ENCODE measurements at regions not wholly inside any gene's neighbourhood (a gene's known extent, or its start where the extent isn't known, plus 50 kb on each side); places are given as distances from the start of the nearest gene placed in this dataset.

- no peak for TF ChIP-seq JUND (IDR thresholded peaks at IDR 0.05)
- TF ChIP-seq REST (IDR thresholded peaks at IDR 0.05; ENCODE audit: low read depth, low read length) = no peak
- TF ChIP-seq USF2 (IDR thresholded peaks at IDR 0.05; ENCODE audit: borderline replicate concordance, low read depth, low read length) = no peak
- no peak for TF ChIP-seq MAX (IDR thresholded peaks at IDR 0.05; ENCODE audit: low read depth)
- no peak for TF ChIP-seq GATA2 (CRISPR knock-in tag; IDR thresholded peaks at IDR 0.05)
- TF ChIP-seq SIN3A (IDR thresholded peaks at IDR 0.05; ENCODE audit: borderline replicate concordance, low read depth, low read length) = no peak
- TF ChIP-seq CTCF (IDR thresholded peaks at IDR 0.05) = no peak
- TF ChIP-seq TAF1 (IDR thresholded peaks at IDR 0.05; ENCODE audit: borderline replicate concordance, low read depth, low read length) = no peak
- TF ChIP-seq NRF1 (IDR thresholded peaks at IDR 0.05; ENCODE audit: low read depth, low read length) = no peak
- TF ChIP-seq MEF2A (IDR thresholded peaks at IDR 0.05; ENCODE audit: borderline replicate concordance, low read depth) = no peak
- TF ChIP-seq ZBTB33 (IDR thresholded peaks at IDR 0.05; ENCODE audit: borderline replicate concordance, low read depth) = no peak
- no peak for TF ChIP-seq MXI1 (IDR thresholded peaks at IDR 0.05; ENCODE audit: low read depth, low read length)
- TF ChIP-seq RAD21 (IDR thresholded peaks at IDR 0.05; ENCODE audit: low read length) = no peak
- TF ChIP-seq YY1 (IDR thresholded peaks at IDR 0.05; ENCODE audit: low read depth) = no peak
These were observed 67.4 kb upstream of the EPHA5 start for GRCh38 chr4:65737672-65738071.

All from SK-N-SH (cell line).